GM19328 (cell line): ENCODE measurements at regions not wholly inside any gene's neighbourhood (a gene's known extent, or its start where the extent isn't known, plus 50 kb on each side); places are given as distances from the start of the nearest gene placed in this dataset.

Source experiments
- ATAC-seq: cut with Tn5 transposase; IDR thresholded peaks from one replicate; pipeline ENCODE4 v1.9.1; 2021; ENCODE audit warnings: mild to moderate bottlenecking, moderate library complexity; ENCODE audit not compliant: unreplicated experiment

GRCh38 chr14:98961191-98961590 lies 310.8 kb downstream of the BCL11B start:
- ATAC-seq: no peak

GRCh38 chr14:98962118-98962517 lies 309.9 kb downstream of the BCL11B start:
- ATAC-seq: no peak

GRCh38 chr14:98963610-98964009 lies 308.4 kb downstream of the BCL11B start:
- no peak for ATAC-seq

GRCh38 chr14:98964171-98964570 lies 307.8 kb downstream of the BCL11B start:
- ATAC-seq: no peak

- ATAC-seq: no peak
Measured at GRCh38 chr14:98965076-98965475, 306.9 kb downstream of the BCL11B start.

- ATAC-seq: no peak
Measured at GRCh38 chr14:98966016-98966415, 306.0 kb downstream of the BCL11B start.

- ATAC-seq: no peak
Measured at GRCh38 chr14:98966475-98967162, 305.4 kb downstream of the BCL11B start.

- ATAC-seq: no peak
Measured at GRCh38 chr14:98974113-98974512, 297.9 kb downstream of the BCL11B start.

GRCh38 chr14:98976271-98976670 lies 295.7 kb downstream of the BCL11B start:
- no peak for ATAC-seq

- no peak for ATAC-seq
Measured at GRCh38 chr14:98977451-98977850, 294.5 kb downstream of the BCL11B start.

GRCh38 chr14:98982986-98983385 lies 289.0 kb downstream of the BCL11B start:
- ATAC-seq: no peak

- ATAC-seq: no peak
Measured at GRCh38 chr14:98984027-98984718, 287.8 kb downstream of the BCL11B start.

GRCh38 chr14:98984719-98985041 lies 287.3 kb downstream of the BCL11B start:
- ATAC-seq: no peak

- ATAC-seq: no peak
Measured at GRCh38 chr14:98993818-98994217, 278.2 kb downstream of the BCL11B start.

GRCh38 chr14:98994561-98994960 lies 277.4 kb downstream of the BCL11B start:
- ATAC-seq: no peak

GRCh38 chr14:98997526-98998205 lies 274.3 kb downstream of the BCL11B start:
- ATAC-seq: no peak

- no peak for ATAC-seq
Measured at GRCh38 chr14:98999345-98999744, 272.7 kb downstream of the BCL11B start.

- no peak for ATAC-seq
Measured at GRCh38 chr14:98999901-99000300, 272.1 kb downstream of the BCL11B start.

GRCh38 chr14:99001241-99001640 lies 270.8 kb downstream of the BCL11B start:
- ATAC-seq: no peak

- ATAC-seq: no peak
Measured at GRCh38 chr14:99003646-99004045, 268.4 kb downstream of the BCL11B start.

- no peak for ATAC-seq
Measured at GRCh38 chr14:99004112-99004511, 267.9 kb downstream of the BCL11B start.

- ATAC-seq: no peak
Measured at GRCh38 chr14:99006276-99006675, 265.7 kb downstream of the BCL11B start.
